Suprapubic skin (tissue), 4 donors: ENCODE measurements at regions not wholly inside any gene's neighbourhood (a gene's known extent, or its start where the extent isn't known, plus 50 kb on each side); places are given as distances from the start of the nearest gene placed in this dataset.

Experiments
- EP300 ChIP-seq: sonication (generic); formaldehyde crosslinking; IDR thresholded peaks from one replicate; pipeline ENCODE4 v1.6.1; 2017; ENCODE audit warnings: antibody characterized with exemption
- POLR2A ChIP-seq, 2 donors: fragments of 450-650 bp; IDR thresholded peaks; one replicate each; pipeline ENCODE4 v1.6.1; 2017; ENCODE audit warnings: antibody characterized with exemption in 2 of 2, mild to moderate bottlenecking in 2 of 2, moderate library complexity in 2 of 2
- POLR2AphosphoS5 ChIP-seq, 3 donors: sonication (generic); formaldehyde crosslinking; IDR thresholded peaks; one replicate each; pipeline ENCODE4 v1.6.1; 2017; ENCODE audit warnings: antibody characterized with exemption in 3 of 3
- TF ChIP-seq, protein P1 (sequence below), 2 donors: fragments of 200-600 bp in 1 of 2; fragments of 450-650 bp in 1 of 2; sonication (generic) in 1 of 2; IDR thresholded peaks; one replicate each; pipeline ENCODE4 v1.5.1; 2016 to 2019; ENCODE audit warnings: antibody characterized with exemption in 2 of 2, mild to moderate bottlenecking in 1 of 2, moderate library complexity in 1 of 2

DNA sequence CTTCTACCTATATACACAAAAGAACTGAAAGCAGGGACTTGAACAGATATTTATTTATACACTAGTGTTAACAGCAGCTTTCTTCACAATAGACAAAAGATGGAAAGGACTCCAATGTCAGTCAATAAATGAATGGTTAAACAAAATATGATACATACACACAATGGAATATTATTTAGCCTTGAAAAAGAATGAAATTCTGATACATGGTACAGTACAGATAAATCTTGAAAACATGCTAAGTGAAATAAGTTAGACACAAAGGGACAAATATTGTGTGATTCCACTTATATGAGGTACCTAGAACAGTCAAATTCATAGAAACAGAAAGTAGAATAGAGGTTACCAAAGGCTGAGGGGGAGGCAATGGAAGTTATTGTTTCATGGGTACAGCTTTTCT is 79.8 kb upstream of the ADTRP start:
- TF ChIP-seq, protein P1, sequence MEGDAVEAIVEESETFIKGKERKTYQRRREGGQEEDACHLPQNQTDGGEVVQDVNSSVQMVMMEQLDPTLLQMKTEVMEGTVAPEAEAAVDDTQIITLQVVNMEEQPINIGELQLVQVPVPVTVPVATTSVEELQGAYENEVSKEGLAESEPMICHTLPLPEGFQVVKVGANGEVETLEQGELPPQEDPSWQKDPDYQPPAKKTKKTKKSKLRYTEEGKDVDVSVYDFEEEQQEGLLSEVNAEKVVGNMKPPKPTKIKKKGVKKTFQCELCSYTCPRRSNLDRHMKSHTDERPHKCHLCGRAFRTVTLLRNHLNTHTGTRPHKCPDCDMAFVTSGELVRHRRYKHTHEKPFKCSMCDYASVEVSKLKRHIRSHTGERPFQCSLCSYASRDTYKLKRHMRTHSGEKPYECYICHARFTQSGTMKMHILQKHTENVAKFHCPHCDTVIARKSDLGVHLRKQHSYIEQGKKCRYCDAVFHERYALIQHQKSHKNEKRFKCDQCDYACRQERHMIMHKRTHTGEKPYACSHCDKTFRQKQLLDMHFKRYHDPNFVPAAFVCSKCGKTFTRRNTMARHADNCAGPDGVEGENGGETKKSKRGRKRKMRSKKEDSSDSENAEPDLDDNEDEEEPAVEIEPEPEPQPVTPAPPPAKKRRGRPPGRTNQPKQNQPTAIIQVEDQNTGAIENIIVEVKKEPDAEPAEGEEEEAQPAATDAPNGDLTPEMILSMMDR (IDR thresholded peaks at IDR 0.05) = no peak
- TF ChIP-seq POLR2A (IDR thresholded peaks at IDR 0.05) (no peak), EP300 (no peak), POLR2AphosphoS5 (IDR thresholded peaks at IDR 0.05) (no peak)
